Stimulated activated CD8-positive, alpha-beta memory T cell treated with anti-CD3 and anti-CD28 coated beads, Interleukin-15, amount 100 ng/mL, for 24 hours (primary cell): ENCODE measurements at regions not wholly inside any gene's neighbourhood (a gene's known extent, or its start where the extent isn't known, plus 50 kb on each side); places are given as distances from the start of the nearest gene placed in this dataset.
"Not testable (repeated sequence)": the region's sequence is repeated elsewhere in the genome, so short reads cannot be mapped to it uniquely, and the experiment has no call there.

Source experiments
- DNase-seq: peaks from one replicate; pipeline ENCODE4 v3.0.0-alpha.2; 2020; ENCODE audit warnings: low read depth

GRCh38 chr1:173300061-173301044, 93.2 kb upstream of the TNFSF4 start:
- no peak for DNase-seq

GRCh38 chr1:173301507-173301906, 94.4 kb upstream of the TNFSF4 start:
- DNase-seq, result no peak

GRCh38 chr1:173302366-173302765, 95.2 kb upstream of the TNFSF4 start:
- DNase-seq, result no peak

GRCh38 chr1:173302890-173303829, 96.0 kb upstream of the TNFSF4 start:
- DNase-seq, result no peak

- DNase-seq, result no peak
Measured at GRCh38 chr1:173303984-173304383, 96.9 kb upstream of the TNFSF4 start.

- DNase-seq, result no peak
Measured at GRCh38 chr1:173304529-173305227, 97.5 kb upstream of the TNFSF4 start.

GRCh38 chr1:173307845-173308244, 100.7 kb upstream of the TNFSF4 start:
- no peak for DNase-seq

- DNase-seq, result no peak
Measured at GRCh38 chr1:173314656-173315055, 107.5 kb upstream of the TNFSF4 start.

- no peak for DNase-seq
Measured at GRCh38 chr1:173315296-173315695, 108.2 kb upstream of the TNFSF4 start.

GRCh38 chr1:173318788-173319187, 111.7 kb upstream of the TNFSF4 start:
- no peak for DNase-seq

- not testable (repeated sequence) for DNase-seq
Measured at GRCh38 chr1:173324352-173324751, 117.2 kb upstream of the TNFSF4 start.

GRCh38 chr1:173327987-173328386, 120.9 kb upstream of the TNFSF4 start:
- not testable (repeated sequence) for DNase-seq

GRCh38 chr1:173328961-173329360, 121.8 kb upstream of the TNFSF4 start:
- DNase-seq, result no peak

- no peak for DNase-seq
Measured at GRCh38 chr1:173329726-173330125, 122.6 kb upstream of the TNFSF4 start.

GRCh38 chr1:173330149-173330951, 123.2 kb upstream of the TNFSF4 start:
- no peak for DNase-seq

GRCh38 chr1:173330952-173331548, 123.9 kb upstream of the TNFSF4 start:
- DNase-seq, result not testable (repeated sequence)

- DNase-seq, result no peak
Measured at GRCh38 chr1:173332026-173332425, 124.9 kb upstream of the TNFSF4 start.

GRCh38 chr1:173333581-173333980, 126.5 kb upstream of the TNFSF4 start:
- DNase-seq, result no peak

- DNase-seq, result no peak
Measured at GRCh38 chr1:173337126-173337525, 130.0 kb upstream of the TNFSF4 start.

- DNase-seq, result no peak
Measured at GRCh38 chr1:173341307-173341706, 134.2 kb upstream of the TNFSF4 start.

- DNase-seq, result no peak
Measured at GRCh38 chr1:173341971-173342370, 134.8 kb upstream of the TNFSF4 start.
